RWPE2 (cell line): ENCODE measurements at regions not wholly inside any gene's neighbourhood (a gene's known extent, or its start where the extent isn't known, plus 50 kb on each side); places are given as distances from the start of the nearest gene placed in this dataset.

ENCODE experiments used
- ATAC-seq: fragments of 200-7000 bp; cut with Tn5 transposase; 3 replicates; pipeline ENCODE4 v1.9.1; 2021; ENCODE audit warnings: low read depth
- DNase-seq: peaks from one replicate; pipeline ENCODE4 v3.0.0-alpha.2; 2020; ENCODE audit warnings: low spot score
- H3K27ac ChIP-seq: fragments of 450-650 bp; 2 replicates; pipeline ENCODE4 v1.5.1; 2017; ENCODE audit warnings: mild to moderate bottlenecking; ENCODE audit not compliant: poor library complexity, severe bottlenecking
- H3K27me3 ChIP-seq: fragments of 250-450 bp; sonication (Bioruptor Pico); 2 replicates; pipeline ENCODE4 v1.5.1; 2021; ENCODE audit warnings: mild to moderate bottlenecking, moderate library complexity; ENCODE audit not compliant: insufficient read depth, poor library complexity, severe bottlenecking
- H3K36me3 ChIP-seq: fragments of 250-450 bp; sonication (Bioruptor Pico); 2 replicates; pipeline ENCODE4 v1.5.1; 2020; ENCODE audit warnings: low read depth, mild to moderate bottlenecking, moderate library complexity
- H3K4me1 ChIP-seq: fragments of 250-450 bp; sonication (Bioruptor Pico); 2 replicates; pipeline ENCODE4 v1.5.1; 2021; ENCODE audit warnings: mild to moderate bottlenecking, moderate library complexity; ENCODE audit not compliant: insufficient read depth, poor library complexity, severe bottlenecking
- H3K4me3 ChIP-seq: fragments of 250-450 bp; sonication (Bioruptor Pico); 2 replicates; pipeline ENCODE4 v1.5.1; 2021; ENCODE audit warnings: mild to moderate bottlenecking, moderate library complexity; ENCODE audit not compliant: severe bottlenecking
- H3K9me3 ChIP-seq: fragments of 250-450 bp; sonication (Bioruptor Pico); 2 replicates; pipeline ENCODE4 v1.5.1; 2021; ENCODE audit warnings: mild to moderate bottlenecking, moderate library complexity; ENCODE audit not compliant: severe bottlenecking
- CTCF ChIP-seq: fragments of 450-650 bp; IDR thresholded peaks from one replicate; pipeline ENCODE4 v1.5.1; 2017; ENCODE audit warnings: mild to moderate bottlenecking, moderate library complexity; ENCODE audit not compliant: poor library complexity, severe bottlenecking

GRCh38 chr7:33745934-33746333 is 159.4 kb upstream of the BMPER start:
- no peak for DNase-seq
- peak; percentile 41 for ATAC-seq

GRCh38 chr7:33748793-33749192 is 156.5 kb upstream of the BMPER start:
- Histone ChIP-seq H3K36me3 (no peaks in the 10 kb centered on the region), H3K27me3 (no peaks in the 10 kb centered on the region), H3K27ac (no peak overlapping the region), H3K4me1 (peaks cover 11% of the 10 kb centered on the region), H3K9me3 (no peaks in the 10 kb centered on the region), H3K4me3 (no peak overlapping the region)
- TF ChIP-seq CTCF, result no peak
- DNase-seq (no peak), ATAC-seq (no peak)

More at GRCh38 chr7:33745934-33746333, 159.4 kb upstream of the BMPER start:
- Histone ChIP-seq H3K4me3 (no peak overlapping the region), H3K36me3 (no peaks in the 10 kb centered on the region), H3K4me1 (peaks cover 24% of the 10 kb centered on the region), H3K27ac (no peak overlapping the region), H3K9me3 (no peaks in the 10 kb centered on the region), H3K27me3 (no peaks in the 10 kb centered on the region)
- no peak for TF ChIP-seq CTCF

GRCh38 chr7:33750177-33750576 is 155.2 kb upstream of the BMPER start:
- Histone ChIP-seq H3K9me3 (no peaks in the 10 kb centered on the region), H3K27ac (no peak overlapping the region), H3K36me3 (no peaks in the 10 kb centered on the region), H3K27me3 (no peaks in the 10 kb centered on the region), H3K4me1 (peaks cover 6% of the 10 kb centered on the region), H3K4me3 (no peak overlapping the region)
- DNase-seq (no peak), ATAC-seq (no peak)
- no peak for TF ChIP-seq CTCF

- no peak for TF ChIP-seq CTCF
- no peak for ATAC-seq
- Histone ChIP-seq H3K4me3 (no peak overlapping the region), H3K9me3 (no peaks in the 10 kb centered on the region), H3K4me1 (no peaks in the 10 kb centered on the region), H3K27me3 (no peaks in the 10 kb centered on the region), H3K36me3 (no peaks in the 10 kb centered on the region), H3K27ac (no peak overlapping the region)
- no peak for DNase-seq
Measured at GRCh38 chr7:33751443-33751842, 153.9 kb upstream of the BMPER start.

- no peaks in the 10 kb centered on the region for H3K27me3 ChIP-seq
- H3K27ac ChIP-seq, result no peak overlapping the region
- H3K4me1 ChIP-seq, result no peaks in the 10 kb centered on the region
- H3K36me3 ChIP-seq, result no peaks in the 10 kb centered on the region
- TF ChIP-seq CTCF, result no peak
- no peaks in the 10 kb centered on the region for H3K9me3 ChIP-seq
- no peak for ATAC-seq
- DNase-seq, result no peak
- no peak overlapping the region for H3K4me3 ChIP-seq
Measured at GRCh38 chr7:33753881-33754525, 151.3 kb upstream of the BMPER start.
